K562 (cell line): ENCODE measurements at regions not wholly inside any gene's neighbourhood (a gene's known extent, or its start where the extent isn't known, plus 50 kb on each side); places are given as distances from the start of the nearest gene placed in this dataset.

ENCODE experiments used
- HBP1 ChIP-seq: fragments of 450-650 bp; formaldehyde crosslinking; IDR thresholded peaks from 2 replicates; pipeline ENCODE4 v1.4.0; 2022; ENCODE audit warnings: missing genetic modification characterization
- USF1 ChIP-seq: sonication (generic); formaldehyde crosslinking; IDR thresholded peaks from 2 replicates; pipeline ENCODE4 v1.9.0; 2022; ENCODE audit warnings: mild to moderate bottlenecking, missing genetic modification reagents
- ZNF589 ChIP-seq: fragments of 200-800 bp; sonication (Bioruptor generic); IDR thresholded peaks from 2 replicates; pipeline ENCODE4 v1.6.1; 2016; ENCODE audit warnings: low read depth, missing genetic modification characterization, missing compliant biosample characterization
- TF ChIP-seq, protein P1 (sequence below), 2 experiments: fragments of 450-650 bp; IDR thresholded peaks; 2 replicates each; pipeline ENCODE4 v1.6.1; 2018; ENCODE audit warnings: mild to moderate bottlenecking in 2 of 2, low read depth in 1 of 2; ENCODE audit not compliant: partially characterized antibody in 2 of 2

- TF ChIP-seq, protein P1, sequence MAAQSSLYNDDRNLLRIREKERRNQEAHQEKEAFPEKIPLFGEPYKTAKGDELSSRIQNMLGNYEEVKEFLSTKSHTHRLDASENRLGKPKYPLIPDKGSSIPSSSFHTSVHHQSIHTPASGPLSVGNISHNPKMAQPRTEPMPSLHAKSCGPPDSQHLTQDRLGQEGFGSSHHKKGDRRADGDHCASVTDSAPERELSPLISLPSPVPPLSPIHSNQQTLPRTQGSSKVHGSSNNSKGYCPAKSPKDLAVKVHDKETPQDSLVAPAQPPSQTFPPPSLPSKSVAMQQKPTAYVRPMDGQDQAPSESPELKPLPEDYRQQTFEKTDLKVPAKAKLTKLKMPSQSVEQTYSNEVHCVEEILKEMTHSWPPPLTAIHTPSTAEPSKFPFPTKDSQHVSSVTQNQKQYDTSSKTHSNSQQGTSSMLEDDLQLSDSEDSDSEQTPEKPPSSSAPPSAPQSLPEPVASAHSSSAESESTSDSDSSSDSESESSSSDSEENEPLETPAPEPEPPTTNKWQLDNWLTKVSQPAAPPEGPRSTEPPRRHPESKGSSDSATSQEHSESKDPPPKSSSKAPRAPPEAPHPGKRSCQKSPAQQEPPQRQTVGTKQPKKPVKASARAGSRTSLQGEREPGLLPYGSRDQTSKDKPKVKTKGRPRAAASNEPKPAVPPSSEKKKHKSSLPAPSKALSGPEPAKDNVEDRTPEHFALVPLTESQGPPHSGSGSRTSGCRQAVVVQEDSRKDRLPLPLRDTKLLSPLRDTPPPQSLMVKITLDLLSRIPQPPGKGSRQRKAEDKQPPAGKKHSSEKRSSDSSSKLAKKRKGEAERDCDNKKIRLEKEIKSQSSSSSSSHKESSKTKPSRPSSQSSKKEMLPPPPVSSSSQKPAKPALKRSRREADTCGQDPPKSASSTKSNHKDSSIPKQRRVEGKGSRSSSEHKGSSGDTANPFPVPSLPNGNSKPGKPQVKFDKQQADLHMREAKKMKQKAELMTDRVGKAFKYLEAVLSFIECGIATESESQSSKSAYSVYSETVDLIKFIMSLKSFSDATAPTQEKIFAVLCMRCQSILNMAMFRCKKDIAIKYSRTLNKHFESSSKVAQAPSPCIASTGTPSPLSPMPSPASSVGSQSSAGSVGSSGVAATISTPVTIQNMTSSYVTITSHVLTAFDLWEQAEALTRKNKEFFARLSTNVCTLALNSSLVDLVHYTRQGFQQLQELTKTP (IDR thresholded peaks at IDR 0.05; ENCODE audit: low read depth in 1 of 2, partially characterized antibody in 2 of 2) = no peak
- TF ChIP-seq HBP1 (CRISPR knock-in tag) (no peak), USF1 (no peak), ZNF589 (CRISPR knock-in tag) (no peak)
Measured at GRCh38 chr1:87851490-87851889, 522.8 kb downstream of the LMO4 start (continued).
